ENCODE measurements at regions not wholly inside any gene's neighbourhood (a gene's known extent, or its start where the extent isn't known, plus 50 kb on each side); places are given as distances from the start of the nearest gene placed in this dataset.
"Not testable (repeated sequence)": the region's sequence is repeated elsewhere in the genome, so short reads cannot be mapped to it uniquely, and the experiment has no call there.

- no peaks in the 10 kb centered on the region for H3K9me3 ChIP-seq (ENCODE audit: control insufficient read depth, insufficient read depth, low read depth, low read length)
- no peak overlapping the region for H3K4me3 ChIP-seq (ENCODE audit: low read depth in 2 of 2, low read length in 2 of 2)
- ATAC-seq (no peak), DNase-seq (ENCODE audit: low read depth, low spot score) (no peak)
- in situ Hi-C loops (cut with HindIII; ENCODE audit: low pct_unique_long_range_greater_than_20kb, low sequenced_read_pairs) = no loop called here
- POLR2A ChIA-PET = no interaction called here
- no peaks in the 10 kb centered on the region for H3K36me3 ChIP-seq (ENCODE audit: control insufficient read depth, insufficient read depth, low read length)
- H3K27me3 ChIP-seq (ENCODE audit: control insufficient read depth, insufficient read depth, low read length) = peaks cover 6% of the 10 kb centered on the region; the same call in 1 of the 2 replicates
- BruUV-seq (replicated peaks) = no TSS peak
- intact Hi-C loops (cut with micrococcal nuclease; ENCODE audit: unreplicated experiment) = no loop called here
- no peak overlapping the region for H3K27ac ChIP-seq (ENCODE audit: low read length)
- CTCF ChIA-PET = no interaction called here
- TF ChIP-seq CTCF (IDR thresholded peaks at IDR 0.05) (no peak), TCF7L2 (IDR thresholded peaks at IDR 0.05; ENCODE audit: low read depth, low read length) (no peak), POLR2AphosphoS5 (IDR thresholded peaks at IDR 0.05; ENCODE audit: low read depth, low read length) (no peak), SIN3A (IDR thresholded peaks at IDR 0.05; ENCODE audit: borderline replicate concordance, insufficient read depth, low read depth, low read length) (no peak)
- TF ChIP-seq, protein P1, sequence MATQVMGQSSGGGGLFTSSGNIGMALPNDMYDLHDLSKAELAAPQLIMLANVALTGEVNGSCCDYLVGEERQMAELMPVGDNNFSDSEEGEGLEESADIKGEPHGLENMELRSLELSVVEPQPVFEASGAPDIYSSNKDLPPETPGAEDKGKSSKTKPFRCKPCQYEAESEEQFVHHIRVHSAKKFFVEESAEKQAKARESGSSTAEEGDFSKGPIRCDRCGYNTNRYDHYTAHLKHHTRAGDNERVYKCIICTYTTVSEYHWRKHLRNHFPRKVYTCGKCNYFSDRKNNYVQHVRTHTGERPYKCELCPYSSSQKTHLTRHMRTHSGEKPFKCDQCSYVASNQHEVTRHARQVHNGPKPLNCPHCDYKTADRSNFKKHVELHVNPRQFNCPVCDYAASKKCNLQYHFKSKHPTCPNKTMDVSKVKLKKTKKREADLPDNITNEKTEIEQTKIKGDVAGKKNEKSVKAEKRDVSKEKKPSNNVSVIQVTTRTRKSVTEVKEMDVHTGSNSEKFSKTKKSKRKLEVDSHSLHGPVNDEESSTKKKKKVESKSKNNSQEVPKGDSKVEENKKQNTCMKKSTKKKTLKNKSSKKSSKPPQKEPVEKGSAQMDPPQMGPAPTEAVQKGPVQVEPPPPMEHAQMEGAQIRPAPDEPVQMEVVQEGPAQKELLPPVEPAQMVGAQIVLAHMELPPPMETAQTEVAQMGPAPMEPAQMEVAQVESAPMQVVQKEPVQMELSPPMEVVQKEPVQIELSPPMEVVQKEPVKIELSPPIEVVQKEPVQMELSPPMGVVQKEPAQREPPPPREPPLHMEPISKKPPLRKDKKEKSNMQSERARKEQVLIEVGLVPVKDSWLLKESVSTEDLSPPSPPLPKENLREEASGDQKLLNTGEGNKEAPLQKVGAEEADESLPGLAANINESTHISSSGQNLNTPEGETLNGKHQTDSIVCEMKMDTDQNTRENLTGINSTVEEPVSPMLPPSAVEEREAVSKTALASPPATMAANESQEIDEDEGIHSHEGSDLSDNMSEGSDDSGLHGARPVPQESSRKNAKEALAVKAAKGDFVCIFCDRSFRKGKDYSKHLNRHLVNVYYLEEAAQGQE (IDR thresholded peaks at IDR 0.05; ENCODE audit: insufficient read depth in 1 of 2, low read depth in 2 of 2, low read length in 1 of 2) = no peak
- H3K4me1 ChIP-seq (ENCODE audit: control insufficient read depth, insufficient read depth, low read length) = no peaks in the 10 kb centered on the region
These were observed 68.9 kb upstream of the EFNA5 start for GRCh38 chr5:107739661-107740060.

- H3K27ac ChIP-seq (ENCODE audit: low read length) = no peak overlapping the region
- in situ Hi-C loops (cut with HindIII; ENCODE audit: low pct_unique_long_range_greater_than_20kb, low sequenced_read_pairs) (no loop called here), intact Hi-C loops (cut with micrococcal nuclease; ENCODE audit: unreplicated experiment) (no loop called here)
- POLR2A ChIA-PET = no interaction called here
- DNase-seq (ENCODE audit: low read depth, low spot score) (no peak), ATAC-seq (no peak)
- peaks cover 6% of the 10 kb centered on the region; the same call in 1 of the 2 replicates for H3K27me3 ChIP-seq (ENCODE audit: control insufficient read depth, insufficient read depth, low read length)
- CTCF ChIA-PET = no interaction called here
- no peak overlapping the region for H3K4me3 ChIP-seq (ENCODE audit: low read depth in 2 of 2, low read length in 2 of 2)
- TF ChIP-seq CTCF (IDR thresholded peaks at IDR 0.05) (no peak), POLR2AphosphoS5 (IDR thresholded peaks at IDR 0.05; ENCODE audit: low read depth, low read length) (no peak), TCF7L2 (IDR thresholded peaks at IDR 0.05; ENCODE audit: low read depth, low read length) (no peak), SIN3A (IDR thresholded peaks at IDR 0.05; ENCODE audit: borderline replicate concordance, insufficient read depth, low read depth, low read length) (no peak)
- TF ChIP-seq, protein P1 (IDR thresholded peaks at IDR 0.05; ENCODE audit: insufficient read depth in 1 of 2, low read depth in 2 of 2, low read length in 1 of 2) = no peak
- no TSS peak for BruUV-seq (replicated peaks)
- no peaks in the 10 kb centered on the region for H3K4me1 ChIP-seq (ENCODE audit: control insufficient read depth, insufficient read depth, low read length)
- H3K36me3 ChIP-seq (ENCODE audit: control insufficient read depth, insufficient read depth, low read length) = no peaks in the 10 kb centered on the region
- H3K9me3 ChIP-seq (ENCODE audit: control insufficient read depth, insufficient read depth, low read depth, low read length) = no peaks in the 10 kb centered on the region
These were observed 65.9 kb upstream of the EFNA5 start for GRCh38 chr5:107736638-107737037.

- H3K27me3 ChIP-seq (ENCODE audit: control insufficient read depth, insufficient read depth, low read length); in situ Hi-C loops (cut with HindIII; ENCODE audit: low pct_unique_long_range_greater_than_20kb, low sequenced_read_pairs); H3K4me3 ChIP-seq (ENCODE audit: low read depth in 2 of 2, low read length in 2 of 2); BruUV-seq (replicated peaks); ATAC-seq; CTCF ChIA-PET; H3K36me3 ChIP-seq (ENCODE audit: control insufficient read depth, insufficient read depth, low read length); H3K9me3 ChIP-seq (ENCODE audit: control insufficient read depth, insufficient read depth, low read depth, low read length); DNase-seq (ENCODE audit: low read depth, low spot score); H3K27ac ChIP-seq (ENCODE audit: low read length); H3K4me1 ChIP-seq (ENCODE audit: control insufficient read depth, insufficient read depth, low read length); POLR2A ChIA-PET; intact Hi-C loops (cut with micrococcal nuclease; ENCODE audit: unreplicated experiment): not testable (repeated sequence)
These were observed 65.4 kb upstream of the EFNA5 start for GRCh38 chr5:107736089-107736488.
